GM12878 (cell line): ENCODE measurements at regions not wholly inside any gene's neighbourhood (a gene's known extent, or its start where the extent isn't known, plus 50 kb on each side); places are given as distances from the start of the nearest gene placed in this dataset.

Experiments used
- ATAC-seq: fragments of 200-7000 bp; cut with Tn5 transposase; 3 replicates; pipeline ENCODE4 v1.9.1; 2020; ENCODE audit warnings: mild to moderate bottlenecking, moderate library complexity
- BruUV-seq: library from RNA; stranded (reverse); fragments of 400-500 nt; replicated peaks from 2 replicates; lab custom pipeline; 2021; lab: Mats Ljungman, UMichigan
- CTCF ChIA-PET: fragments of 300-600 bp; sonication (Branson Sonifier 250); formaldehyde crosslinking; extraction: SDS; loops from one replicate; lab custom pipeline; 2021; ENCODE audit warnings: inconsistent platforms; lab: Yijun Ruan, JAX
- POLR2A ChIA-PET: fragments of 350-600 bp; formaldehyde crosslinking; extraction: SDS; loops from one replicate; lab custom pipeline; 2021; ENCODE audit warnings: inconsistent platforms; lab: Charles Lee
- RAD21 ChIA-PET: fragments of 300-600 bp; sonication (Branson Sonifier 250); formaldehyde crosslinking; loops from one replicate; lab custom pipeline; 2023; ENCODE audit warnings: antibody characterized with exemption; ENCODE audit not compliant: unreplicated experiment; lab: Charles Lee
- SMC1A ChIA-PET: fragments of 300-600 bp; sonication (Branson Sonifier 250); formaldehyde crosslinking; loops from one replicate; lab custom pipeline; 2023; ENCODE audit not compliant: unreplicated experiment, uncharacterized antibody; lab: Charles Lee
- DNase-seq: peaks from one replicate; pipeline ENCODE4 v3.0.0-alpha.2; 2011; ENCODE audit warnings: low read depth, low spot score
- FAIRE-seq: peaks from 3 replicates; lab custom pipeline; 2011; peaks lifted over from hg19 to GRCh38; lab: Jason Lieb, UNC
- H2AFZ ChIP-seq: 2 replicates; pipeline ENCODE4 v1.6.0; 2011; ENCODE audit warnings: low read depth, low read length, control low read depth; ENCODE audit not compliant: control insufficient read depth
- H3K27ac ChIP-seq: 2 replicates; pipeline ENCODE4 v1.5.1; 2011; ENCODE audit warnings: control low read depth; ENCODE audit not compliant: control insufficient read depth, insufficient read depth
- H3K27me3 ChIP-seq, 2 experiments: replicated peaks in 1 of 2; 2 replicates each; pipeline versions ENCODE4 v1.6.0 to v1.6.1; 2011; ENCODE audit warnings: low read length in 1 of 2; ENCODE audit not compliant: control insufficient read depth in 2 of 2, insufficient read depth in 2 of 2
- H3K36me3 ChIP-seq, 2 experiments: 2 replicates each; pipeline ENCODE4 v1.5.1; 2011; ENCODE audit warnings: low read length in 1 of 2; ENCODE audit not compliant: control insufficient read depth in 2 of 2, insufficient read depth in 2 of 2
- H3K4me1 ChIP-seq: 2 replicates; pipeline ENCODE4 v1.6.1; 2011; ENCODE audit warnings: mild to moderate bottlenecking, low read length, moderate library complexity, mixed read lengths; ENCODE audit not compliant: control insufficient read depth, insufficient read depth
- H3K4me2 ChIP-seq: 2 replicates; pipeline ENCODE4 v1.6.0; 2011; ENCODE audit warnings: control low read depth; ENCODE audit not compliant: control insufficient read depth, insufficient read depth
- H3K4me3 ChIP-seq: fragments of 200-600 bp; sonication (generic); 2 replicates; pipeline ENCODE4 v1.5.1; 2016
- H3K79me2 ChIP-seq: 2 replicates; pipeline ENCODE4 v1.6.0; 2011; ENCODE audit warnings: low read length; ENCODE audit not compliant: control insufficient read depth, insufficient read depth
- H3K9ac ChIP-seq: 2 replicates; pipeline ENCODE4 v1.8.0; 2011; ENCODE audit warnings: low read length, control low read depth, mixed read lengths; ENCODE audit not compliant: control insufficient read depth, insufficient read depth
- H3K9me3 ChIP-seq: replicated peaks from 3 replicates; pipeline ENCODE4 v1.5.1; 2011; ENCODE audit warnings: mild to moderate bottlenecking, low read length; ENCODE audit not compliant: control insufficient read depth, insufficient read depth
- H4K20me1 ChIP-seq: 2 replicates; pipeline ENCODE4 v1.6.0; 2011; ENCODE audit not compliant: control insufficient read depth, insufficient read depth
- BCL3 ChIP-seq: IDR thresholded peaks from 2 replicates; pipeline ENCODE4 v1.6.1; 2011; ENCODE audit warnings: borderline replicate concordance, low read depth, mild to moderate bottlenecking, moderate library complexity, low read length; ENCODE audit not compliant: insufficient read depth, poor library complexity, severe bottlenecking
- BMI1 ChIP-seq: fragments of 450-650 bp; IDR thresholded peaks from 2 replicates; pipeline ENCODE4 v1.6.1; 2016; ENCODE audit warnings: mild to moderate bottlenecking, moderate library complexity, borderline replicate concordance
- E2F8 ChIP-seq: fragments of 450-650 bp; IDR thresholded peaks from 2 replicates; pipeline ENCODE4 v1.6.1; 2018; ENCODE audit warnings: mild to moderate bottlenecking, low read depth, moderate library complexity; ENCODE audit not compliant: partially characterized antibody
- JUND ChIP-seq: IDR thresholded peaks from 2 replicates; pipeline ENCODE4 v1.6.1; 2012; ENCODE audit warnings: low read depth, mild to moderate bottlenecking, low read length, improper control_type of control experiment, moderate library complexity
- KDM1A ChIP-seq: fragments of 200-600 bp; sonication (generic); IDR thresholded peaks from 2 replicates; pipeline ENCODE4 v1.6.1; 2016; ENCODE audit warnings: borderline replicate concordance
- MLLT1 ChIP-seq: fragments of 450-650 bp; IDR thresholded peaks from 2 replicates; pipeline ENCODE4 v1.6.1; 2016; ENCODE audit warnings: mild to moderate bottlenecking
- POLR2A ChIP-seq: IDR thresholded peaks from 2 replicates; pipeline ENCODE4 v1.6.1; 2011; ENCODE audit warnings: low read depth, mild to moderate bottlenecking, low read length
- PRDM15 ChIP-seq: fragments of 450-650 bp; formaldehyde crosslinking; IDR thresholded peaks from 2 replicates; pipeline ENCODE4 v1.4.0; 2020; ENCODE audit warnings: mild to moderate bottlenecking, moderate library complexity
- RELA ChIP-seq: fragments of 450-650 bp; IDR thresholded peaks from 2 replicates; pipeline ENCODE4 v1.8.0; 2014; ENCODE audit warnings: borderline replicate concordance; ENCODE audit not compliant: partially characterized antibody
- SREBF1 ChIP-seq: IDR thresholded peaks from 2 replicates; pipeline ENCODE4 v1.6.1; 2012; ENCODE audit warnings: mild to moderate bottlenecking, low read length
- ZNF207 ChIP-seq: fragments of 450-650 bp; IDR thresholded peaks from 2 replicates; pipeline ENCODE4 v1.6.1; 2014; ENCODE audit warnings: antibody characterized with exemption, mild to moderate bottlenecking, borderline replicate concordance
- WGBS: methylation state at CpG from one replicate; pipeline ENCODE4 v1.1.6; 2016; ENCODE audit warnings: low lambda C conversion rate; ENCODE audit not compliant: insufficient replicate concordance, insufficient coverage; ENCODE audit errors: missing lambda C conversion rate; 5-methylcytosine and 5-hydroxymethylcytosine counted together
- in situ Hi-C: fragments of 300-500 bp; cut with MboI; formaldehyde crosslinking; loops from 9 replicates; pipeline ENCODE4 v1.14.3; 2018; ENCODE audit warnings: mixed read lengths
- intact Hi-C: fragments of 100-400 bp; cut with micrococcal nuclease; formaldehyde crosslinking; loops from one replicate; pipeline ENCODE4 v1.14.2; 2022; ENCODE audit not compliant: unreplicated experiment

GRCh38 chr20:21809961-21810523 lies 104.6 kb downstream of the PAX1 start:
- FAIRE-seq (no peak), DNase-seq (no peak), ATAC-seq (no peak)
- Histone ChIP-seq H3K4me2 (no peak overlapping the region), H3K4me1 (no peaks in the 10 kb centered on the region), H2AFZ (no peak overlapping the region), H3K79me2 (no peaks in the 10 kb centered on the region), H3K36me3 (no peaks in the 10 kb centered on the region), H3K27ac (no peak overlapping the region), H3K9ac (no peak overlapping the region), H3K9me3 (no peaks in the 10 kb centered on the region), H4K20me1 (no peaks in the 10 kb centered on the region), H3K27me3 (no peaks in the 10 kb centered on the region), H3K4me3 (no peak overlapping the region)
- ChIA-PET RAD21 (interaction anchor here (1.7 kb wide), 1 partner anchor 91 kb away, joined by 6 read pairs; no protein-coding TSS in a partner anchor), SMC1A (interaction anchor here (1.6 kb wide), 1 partner anchor 10 kb away, joined by 4 read pairs; no protein-coding TSS in a partner anchor), POLR2A (no interaction called here), CTCF (interaction anchor here (0.9 to 1.2 kb wide), 3 partner anchors 112 to 504 kb away, joined by 3 to 5 read pairs (median 5); no protein-coding TSS in a partner anchor)
- 62% methylated on average over 17 of the region's 18 CpGs for WGBS
- intact Hi-C loops, result loop anchor here (1.0 to 5.0 kb wide), 3 partner anchors 296 to 502 kb away; no protein-coding TSS in a partner anchor
- in situ Hi-C loops, result loop anchor here (5.0 to 10.0 kb wide), 3 partner anchors 55 to 502 kb away; no protein-coding TSS in a partner anchor
- BruUV-seq, result no TSS peak
- TF ChIP-seq BMI1 (no peak), KDM1A (no peak), JUND (no peak), SREBF1 (no peak), E2F8 (no peak), BCL3 (no peak), POLR2A (no peak), PRDM15 (CRISPR knock-in tag) (no peak), RELA (no peak), ZNF207 (no peak), MLLT1 (no peak)
